A549 (cell line): ENCODE measurements at regions not wholly inside any gene's neighbourhood (a gene's known extent, or its start where the extent isn't known, plus 50 kb on each side); places are given as distances from the start of the nearest gene placed in this dataset.

Source experiments
- ATAC-seq, 2 experiments: fragments of 200-7000 bp in 1 of 2; fragments of >200 bp in 1 of 2; cut with Nextera tagmentation in 1 of 2; cut with Tn5 transposase in 1 of 2; 3 replicates each; pipeline versions ENCODE4 v1.8.0 to v1.9.1; 2018 to 2020; ENCODE audit warnings: mild to moderate bottlenecking in 1 of 2, moderate library complexity in 1 of 2
- CTCF ChIA-PET: fragments of 300-600 bp; sonication (Branson Sonifier 250); formaldehyde crosslinking; extraction: SDS; loops from one replicate; lab custom pipeline; 2021; ENCODE audit warnings: antibody characterized with exemption, inconsistent platforms; lab: Yijun Ruan, JAX
- POLR2A ChIA-PET: fragments of 350-600 bp; formaldehyde crosslinking; extraction: SDS; loops from one replicate; lab custom pipeline; 2021; ENCODE audit warnings: antibody characterized with exemption, inconsistent platforms; lab: Yijun Ruan, JAX
- DNase-seq, 2 experiments: peaks; one replicate each; pipeline versions ENCODE4 v3.0.0 to v3.0.0-alpha.2; 2011 to 2016; ENCODE audit warnings: low read depth in 1 of 2, low spot score in 1 of 2
- FAIRE-seq: peaks from 2 replicates; lab custom pipeline; 2011; peaks lifted over from hg19 to GRCh38; lab: Jason Lieb, UNC
- H3K27ac ChIP-seq, 2 experiments: fragments of >200 bp; sonication (Bioruptor Twin); formaldehyde crosslinking; 3 replicates each; pipeline ENCODE4 v1.5.1; 2016 to 2017
- H3K4me1 ChIP-seq: fragments of >200 bp; sonication (Bioruptor Twin); formaldehyde crosslinking; 3 replicates; pipeline ENCODE4 v1.6.1; 2016
- H3K4me2 ChIP-seq: fragments of >200 bp; sonication (Bioruptor Twin); formaldehyde crosslinking; 3 replicates; pipeline ENCODE4 v1.6.1; 2016
- H3K4me3 ChIP-seq: fragments of >200 bp; sonication (Bioruptor Twin); formaldehyde crosslinking; 3 replicates; pipeline ENCODE4 v1.5.1; 2016
- H3K9me3 ChIP-seq: fragments of >200 bp; sonication (Bioruptor Twin); formaldehyde crosslinking; 3 replicates; pipeline ENCODE4 v1.6.1; 2016
- BCL3 ChIP-seq: fragments of >200 bp; sonication (Bioruptor Twin); formaldehyde crosslinking; IDR thresholded peaks from 3 replicates; pipeline ENCODE4 v1.6.1; 2016
- BHLHE40 ChIP-seq: IDR thresholded peaks from 2 replicates; pipeline ENCODE4 v1.6.1; 2012; ENCODE audit warnings: low read depth, low read length, inconsistent platforms
- CBX2 ChIP-seq: fragments of 200-600 bp; sonication (generic); IDR thresholded peaks from 2 replicates; pipeline ENCODE4 v1.6.1; 2016; ENCODE audit warnings: low read depth, mild to moderate bottlenecking, borderline replicate concordance
- CEBPB ChIP-seq, 2 experiments: fragments of >200 bp in 1 of 2; sonication (Bioruptor Twin) in 1 of 2; formaldehyde crosslinking in 1 of 2; IDR thresholded peaks; 2 replicates each; pipeline ENCODE4 v1.6.1; 2012 to 2016
- CHD2 ChIP-seq: fragments of 150-350 bp; IDR thresholded peaks from 2 replicates; pipeline ENCODE4 v1.6.1; 2014; ENCODE audit warnings: low read length; ENCODE audit not compliant: partially characterized antibody
- CTCF ChIP-seq: fragments of >200 bp; sonication (Bioruptor Twin); formaldehyde crosslinking; IDR thresholded peaks from 3 replicates; pipeline ENCODE4 v1.5.1; 2016
- EHMT2 ChIP-seq: fragments of 200-600 bp; sonication (generic); IDR thresholded peaks from 2 replicates; pipeline ENCODE4 v1.6.1; 2016; ENCODE audit warnings: antibody characterized with exemption, low read depth, mild to moderate bottlenecking, moderate library complexity
- ELK1 ChIP-seq: fragments of 150-350 bp; IDR thresholded peaks from 2 replicates; pipeline ENCODE4 v1.6.1; 2014; ENCODE audit warnings: low read depth, mild to moderate bottlenecking, low read length
- FOSB ChIP-seq: fragments of 250-450 bp; sonication (Bioruptor Pico); IDR thresholded peaks from 2 replicates; pipeline ENCODE4 v1.5.0; 2020; ENCODE audit warnings: mild to moderate bottlenecking, moderate library complexity
- FOXS1 ChIP-seq: fragments of 250-450 bp; sonication (Bioruptor Pico); IDR thresholded peaks from 2 replicates; pipeline ENCODE4 v1.5.0; 2020; ENCODE audit warnings: mild to moderate bottlenecking, moderate library complexity
- GATA3 ChIP-seq: IDR thresholded peaks from 2 replicates; pipeline ENCODE4 v1.6.1; 2012; ENCODE audit warnings: borderline replicate concordance
- HES2 ChIP-seq: fragments of >200 bp; sonication (Bioruptor Twin); formaldehyde crosslinking; IDR thresholded peaks from 2 replicates; pipeline ENCODE4 v1.6.1; 2016
- HOXA7 ChIP-seq: fragments of 250-450 bp; sonication (Bioruptor Pico); IDR thresholded peaks from 2 replicates; pipeline ENCODE4 v1.5.0; 2020; ENCODE audit warnings: mild to moderate bottlenecking, moderate library complexity
- HOXB13 ChIP-seq: fragments of 250-450 bp; sonication (Bioruptor Pico); IDR thresholded peaks from 2 replicates; pipeline ENCODE4 v1.5.0; 2020; ENCODE audit warnings: low read depth, mild to moderate bottlenecking, moderate library complexity
- HOXB5 ChIP-seq: fragments of 250-450 bp; sonication (Bioruptor Pico); IDR thresholded peaks from 2 replicates; pipeline ENCODE4 v1.5.0; 2020; ENCODE audit warnings: mild to moderate bottlenecking, moderate library complexity
- KDM1A ChIP-seq: fragments of 200-600 bp; sonication (generic); IDR thresholded peaks from 2 replicates; pipeline ENCODE4 v1.6.1; 2016; ENCODE audit warnings: low read depth, mild to moderate bottlenecking
- KDM5A ChIP-seq: fragments of 200-600 bp; sonication (generic); IDR thresholded peaks from 2 replicates; pipeline ENCODE4 v1.6.1; 2016; ENCODE audit warnings: antibody characterized with exemption, mild to moderate bottlenecking
- MAFK ChIP-seq: fragments of 450-650 bp; IDR thresholded peaks from 2 replicates; pipeline ENCODE4 v1.6.1; 2014; ENCODE audit not compliant: partially characterized antibody
- MAX ChIP-seq: IDR thresholded peaks from 2 replicates; pipeline ENCODE4 v1.6.1; 2012
- MYC ChIP-seq: IDR thresholded peaks from 2 replicates; pipeline ENCODE4 v1.6.1; 2012; ENCODE audit warnings: mild to moderate bottlenecking, inconsistent platforms, low read length, improper control_type of control experiment, borderline replicate concordance
- PHF8 ChIP-seq: fragments of 200-600 bp; sonication (generic); IDR thresholded peaks from 2 replicates; pipeline ENCODE4 v1.6.1; 2016; ENCODE audit warnings: low read depth, mild to moderate bottlenecking, antibody characterized with exemption, moderate library complexity, borderline replicate concordance
- POLR2AphosphoS2 ChIP-seq: conservative IDR thresholded peaks from 2 replicates; pipeline ENCODE4 v1.6.1; 2012; ENCODE audit warnings: low read length, improper control_type of control experiment, inconsistent platforms
- RAD21 ChIP-seq, 2 experiments: fragments of >200 bp in 1 of 2; sonication (Bioruptor Twin) in 1 of 2; formaldehyde crosslinking in 1 of 2; IDR thresholded peaks in 1 of 2; conservative IDR thresholded peaks in 1 of 2; 2 replicates in 1 of 2; 3 replicates in 1 of 2; pipeline ENCODE4 v1.6.1; 2012 to 2018; ENCODE audit warnings: inconsistent platforms in 1 of 2
- RCOR1 ChIP-seq: fragments of 150-350 bp; IDR thresholded peaks from 2 replicates; pipeline ENCODE4 v1.6.1; 2014; ENCODE audit warnings: antibody characterized with exemption, low read length, low read depth
- RNF2 ChIP-seq: fragments of 200-600 bp; sonication (generic); IDR thresholded peaks from 2 replicates; pipeline ENCODE4 v1.6.1; 2016; ENCODE audit warnings: low read depth, mild to moderate bottlenecking, antibody characterized with exemption, moderate library complexity, borderline replicate concordance
- SMC3 ChIP-seq: fragments of >200 bp; sonication (Bioruptor Twin); formaldehyde crosslinking; IDR thresholded peaks from 3 replicates; pipeline ENCODE4 v1.6.1; 2018; ENCODE audit warnings: inconsistent platforms
- TFCP2L1 ChIP-seq: fragments of 250-450 bp; sonication (Bioruptor Pico); IDR thresholded peaks from 2 replicates; pipeline ENCODE4 v1.5.0; 2021; ENCODE audit warnings: mild to moderate bottlenecking
- TP53 ChIP-seq: fragments of 250-450 bp; sonication (Bioruptor Pico); IDR thresholded peaks from 2 replicates; pipeline ENCODE4 v1.5.0; 2021; ENCODE audit warnings: mild to moderate bottlenecking, moderate library complexity
- ZFP36 ChIP-seq: fragments of 450-650 bp; IDR thresholded peaks from 2 replicates; pipeline ENCODE4 v1.6.1; 2014; ENCODE audit warnings: borderline replicate concordance; ENCODE audit not compliant: partially characterized antibody
- ZNF302 ChIP-seq: fragments of 250-450 bp; sonication (Bioruptor Pico); IDR thresholded peaks from 2 replicates; pipeline ENCODE4 v1.9.0; 2021; ENCODE audit warnings: inconsistent platforms, mild to moderate bottlenecking, moderate library complexity
- WGBS: methylation state at CpG from one replicate; pipeline ENCODE4 v1.1.6; 2017; ENCODE audit errors: missing lambda C conversion rate; 5-methylcytosine and 5-hydroxymethylcytosine counted together

- peak; percentile 57 to 78 for DNase-seq
These were observed 201.8 kb downstream of the ZFP36L2 start for GRCh38 chr2:43024515-43025011.

GRCh38 chr2:43023791-43024514 lies 202.5 kb downstream of the ZFP36L2 start:
- Histone ChIP-seq H3K9me3 (peaks cover 26% of the 10 kb centered on the region), H3K4me1 (peaks cover 3% of the 10 kb centered on the region; the same call in 1 of the 3 replicates), H3K27ac (peak overlapping the region; percentile 23 to 48; a peak in 4 of 6 replicates), H3K4me3 (no peak overlapping the region), H3K4me2 (no peak overlapping the region)
- FAIRE-seq (no peak), ATAC-seq (no peak; a peak in 1 of 6 replicates), DNase-seq (no peak)
- POLR2A ChIA-PET: interaction anchor here (1.5 kb wide), 1 partner anchor 203 kb away, joined by 5 read pairs; the partner anchor contains the start of gene ZFP36L2
- CTCF ChIA-PET: interaction anchor here (0.6 to 7.4 kb wide), 41 partner anchors 11 to 461 kb away, joined by 3 to 85 read pairs (median 4); partner anchors contain the start of gene ZFP36L2
- 65% methylated on average over 5 of the region's 6 CpGs for WGBS
- TF ChIP-seq HOXB13 (CRISPR knock-in tag) (no peak), MAX (no peak), CEBPB (IDR thresholded peaks at IDR 0.05) (no peak), ELK1 (no peak), EHMT2 (no peak), POLR2AphosphoS2 (no peak), KDM5A (no peak), RAD21 (conservative IDR thresholded peaks at IDR 0.05 in 1 of 2, IDR thresholded peaks at IDR 0.05 in 1 of 2) (no peak), CBX2 (no peak)

More at GRCh38 chr2:43024515-43025011, 201.8 kb downstream of the ZFP36L2 start:
- TF ChIP-seq FOXS1 (CRISPR knock-in tag) (no peak), MYC (no peak), GATA3 (no peak), TFCP2L1 (CRISPR knock-in tag) (no peak), CTCF (peak; percentile 79), RNF2 (no peak), FOSB (CRISPR knock-in tag) (no peak), ZFP36 (no peak), PHF8 (no peak), KDM1A (no peak), HES2 (no peak), CBX2 (no peak), CEBPB (IDR thresholded peaks at IDR 0.05) (no peak), BHLHE40 (no peak), EHMT2 (no peak), MAX (no peak), RCOR1 (no peak), HOXB5 (no peak), ZNF302 (CRISPR knock-in tag) (no peak), CHD2 (no peak), MAFK (no peak), BCL3 (no peak), SMC3 (peak; percentile 94), RAD21 (conservative IDR thresholded peaks at IDR 0.05 in 1 of 2, IDR thresholded peaks at IDR 0.05 in 1 of 2) (peak; percentile 88 to 92), HOXA7 (CRISPR knock-in tag) (no peak), TP53 (CRISPR knock-in tag) (no peak)
- Histone ChIP-seq H3K4me1 (peaks cover 3% of the 10 kb centered on the region; the same call in 1 of the 3 replicates), H3K27ac (peak overlapping the region; percentile 23 to 48; a peak in 4 of 6 replicates), H3K4me3 (no peak overlapping the region), H3K4me2 (no peak overlapping the region), H3K9me3 (peaks cover 26% of the 10 kb centered on the region)
- WGBS: 42% methylated on average over 9 of the region's 9 CpGs
- ChIA-PET POLR2A (interaction anchor here (1.5 kb wide), 1 partner anchor 202 kb away, joined by 5 read pairs; the partner anchor contains the start of gene ZFP36L2), CTCF (interaction anchor here (0.6 to 7.4 kb wide), 41 partner anchors 10 to 460 kb away, joined by 3 to 85 read pairs (median 4); partner anchors contain the start of gene ZFP36L2)
- ATAC-seq (peak; percentile 81 to 89), FAIRE-seq (no peak)
